Endothelial cell of umbilical vein (primary cell): ENCODE measurements at regions not wholly inside any gene's neighbourhood (a gene's known extent, or its start where the extent isn't known, plus 50 kb on each side); places are given as distances from the start of the nearest gene placed in this dataset.

Experiments used
- BruUV-seq: library from RNA; stranded (reverse); fragments of 400-500 nt; replicated peaks from 2 replicates; lab custom pipeline; 2021; lab: Mats Ljungman, UMichigan
- CTCF ChIA-PET: fragments of 300-600, 350-600 bp; sonication (Branson Sonifier 250); formaldehyde crosslinking; loops from one replicate; lab custom pipeline; 2021; ENCODE audit warnings: antibody characterized with exemption, inconsistent platforms; lab: Charles Lee
- POLR2A ChIA-PET: fragments of 300-600, 350-600 bp; sonication (Branson Sonifier 250); formaldehyde crosslinking; loops from one replicate; lab custom pipeline; 2021; ENCODE audit warnings: antibody characterized with exemption, inconsistent platforms; lab: Charles Lee
- DNase-seq: peaks from one replicate; pipeline ENCODE4 v3.0.0-alpha.2; 2011; ENCODE audit warnings: low read depth, low spot score
- FAIRE-seq: peaks from 2 replicates; lab custom pipeline; 2011; peaks lifted over from hg19 to GRCh38; lab: Jason Lieb, UNC
- H2AFZ ChIP-seq: 2 replicates; pipeline ENCODE4 v1.6.0; 2012; ENCODE audit warnings: low read depth, low read length, control low read depth, inconsistent platforms
- H3K27ac ChIP-seq: 2 replicates; pipeline ENCODE4 v1.5.1; 2011; ENCODE audit warnings: low read depth, mild to moderate bottlenecking, control low read depth, low read length, moderate library complexity; ENCODE audit not compliant: insufficient read depth
- H3K27me3 ChIP-seq, 2 experiments: 2 replicates each; pipeline versions ENCODE4 v1.6.0 to v1.6.1; 2011; ENCODE audit warnings: low read length in 2 of 2, mixed read lengths in 1 of 2; ENCODE audit not compliant: control insufficient read depth in 2 of 2, insufficient read depth in 2 of 2
- H3K36me3 ChIP-seq, 2 experiments: 2 replicates in 1 of 2; 3 replicates in 1 of 2; pipeline ENCODE4 v1.5.1; 2011; ENCODE audit warnings: low read length in 2 of 2, mild to moderate bottlenecking in 1 of 2, moderate library complexity in 1 of 2; ENCODE audit not compliant: control insufficient read depth in 2 of 2, insufficient read depth in 2 of 2; ENCODE audit errors: extremely low read depth in 1 of 2
- H3K4me1 ChIP-seq: 3 replicates; pipeline ENCODE4 v1.5.1; 2011; ENCODE audit warnings: mild to moderate bottlenecking, low read length; ENCODE audit not compliant: control insufficient read depth, insufficient read depth; ENCODE audit errors: extremely low read depth
- H3K4me2 ChIP-seq: 2 replicates; pipeline ENCODE4 v1.6.1; 2011; ENCODE audit warnings: low read length, control low read depth, mixed read lengths; ENCODE audit not compliant: insufficient read depth
- H3K4me3 ChIP-seq, 3 experiments: fragments of 200-600 bp in 1 of 3; sonication (generic), shearing (Covaris generic) in 1 of 3; replicated peaks in 1 of 3; 2 replicates each; pipeline ENCODE4 v1.5.1; 2011 to 2016; ENCODE audit warnings: control low read depth in 3 of 3, low read length in 3 of 3, mild to moderate bottlenecking in 2 of 3, inconsistent platforms in 1 of 3, low read depth in 1 of 3, moderate library complexity in 1 of 3; ENCODE audit not compliant: insufficient read depth in 1 of 3
- H3K79me2 ChIP-seq: 2 replicates; pipeline ENCODE4 v1.6.0; 2012; ENCODE audit warnings: low read length, inconsistent platforms; ENCODE audit not compliant: control insufficient read depth, insufficient read depth
- H3K9ac ChIP-seq: replicated peaks from 2 replicates; pipeline ENCODE3; 2011; ENCODE audit warnings: low read length, control low read depth; ENCODE audit not compliant: insufficient read depth; ENCODE audit errors: extremely low read depth
- H3K9me1 ChIP-seq: replicated peaks from 3 replicates; pipeline ENCODE4 v1.6.0; 2011; ENCODE audit warnings: mild to moderate bottlenecking, low read length; ENCODE audit not compliant: control insufficient read depth, insufficient read depth; ENCODE audit errors: extremely low read depth
- H3K9me3 ChIP-seq: replicated peaks from 2 replicates; pipeline ENCODE4 v1.5.1; 2012; ENCODE audit warnings: low read length, inconsistent platforms; ENCODE audit not compliant: control insufficient read depth, insufficient read depth
- H4K20me1 ChIP-seq: replicated peaks from 2 replicates; pipeline ENCODE3; 2011; ENCODE audit warnings: mild to moderate bottlenecking, low read length; ENCODE audit not compliant: control insufficient read depth, insufficient read depth; ENCODE audit errors: extremely low read depth
- CTCF ChIP-seq, 2 donors: IDR thresholded peaks; 1 replicate in 1 of 2; 2 replicates in 1 of 2; pipeline ENCODE4 v1.5.1; 2011; ENCODE audit warnings: low read length in 2 of 2, mild to moderate bottlenecking in 2 of 2, moderate library complexity in 2 of 2, control low read depth in 1 of 2, inconsistent platforms in 1 of 2, low read depth in 1 of 2; ENCODE audit not compliant: insufficient read depth in 1 of 2; ENCODE audit errors: extremely low read depth in 1 of 2
- EZH2 ChIP-seq: IDR thresholded peaks from 2 replicates; pipeline ENCODE4 v1.6.1; 2012; ENCODE audit warnings: borderline replicate concordance, low read depth, mild to moderate bottlenecking, moderate library complexity, low read length, inconsistent platforms; ENCODE audit not compliant: severe bottlenecking
- FOS ChIP-seq: IDR thresholded peaks from 2 replicates; pipeline ENCODE4 v1.6.1; 2011; ENCODE audit warnings: mild to moderate bottlenecking, low read length, moderate library complexity, borderline replicate concordance; ENCODE audit not compliant: insufficient read depth
- GATA2 ChIP-seq: IDR thresholded peaks from 2 replicates; pipeline ENCODE4 v1.7.0; 2011; ENCODE audit warnings: low read depth, mild to moderate bottlenecking, moderate library complexity, mixed read lengths, low read length; ENCODE audit not compliant: insufficient read length, insufficient read depth
- JUN ChIP-seq: IDR thresholded peaks from 2 replicates; pipeline ENCODE4 v1.6.1; 2011; ENCODE audit warnings: borderline replicate concordance, low read depth; ENCODE audit not compliant: insufficient read length, insufficient read depth
- MAX ChIP-seq: IDR thresholded peaks from 2 replicates; pipeline ENCODE4 v1.6.1; 2011; ENCODE audit not compliant: insufficient read depth, insufficient read length
- MYC ChIP-seq: IDR thresholded peaks from one replicate; pipeline ENCODE4 v1.6.1; 2011; ENCODE audit warnings: mild to moderate bottlenecking, low read depth, low read length
- POLR2A ChIP-seq: IDR thresholded peaks from 2 replicates; pipeline ENCODE4 v1.6.1; 2012; ENCODE audit warnings: low read depth, mild to moderate bottlenecking, control low read depth, low read length
- POLR2AphosphoS5 ChIP-seq: IDR thresholded peaks from 2 replicates; pipeline ENCODE4 v1.6.1; 2012; ENCODE audit warnings: low read depth, mild to moderate bottlenecking, control low read depth, low read length, moderate library complexity; ENCODE audit not compliant: insufficient read depth
- dilution Hi-C: fragments of 300-500 bp; cut with MboI; formaldehyde crosslinking; loops from one replicate; pipeline ENCODE4 v1.15.0; 2019; ENCODE audit warnings: low sequenced_read_pairs; ENCODE audit not compliant: extremely low pct_ligation_motif_present
- intact Hi-C: fragments of 100-400 bp; cut with micrococcal nuclease; formaldehyde crosslinking; loops from one replicate; pipeline ENCODE4 v1.10.0; 2022

GRCh38 chr11:8786933-8787332 lies 104.3 kb downstream of the RPL27A start:
- H2AFZ ChIP-seq, result no peak overlapping the region
- DNase-seq (no peak), FAIRE-seq (no peak)
- no peaks in the 10 kb centered on the region for H3K27me3 ChIP-seq
- intact Hi-C loops, result no loop called here
- no peaks in the 10 kb centered on the region for H3K9me3 ChIP-seq
- ChIA-PET POLR2A (no interaction called here), CTCF (no interaction called here)
- H4K20me1 ChIP-seq, result no peaks in the 10 kb centered on the region
- no peak overlapping the region for H3K9ac ChIP-seq
- H3K4me1 ChIP-seq, result no peaks in the 10 kb centered on the region
- no peak overlapping the region for H3K27ac ChIP-seq
- dilution Hi-C loops, result no loop called here
- TF ChIP-seq GATA2 (no peak), POLR2AphosphoS5 (no peak), FOS (no peak), MYC (no peak), EZH2 (no peak), POLR2A (no peak), CTCF (IDR thresholded peaks at IDR 0.05; ENCODE audit: extremely low read depth in 1 of 2, insufficient read depth in 1 of 2, low read depth in 1 of 2, low read length in 2 of 2) (no peak), JUN (no peak), MAX (no peak)
- no peak overlapping the region for H3K4me3 ChIP-seq
- no TSS peak for BruUV-seq
- H3K4me2 ChIP-seq, result no peak overlapping the region
- H3K36me3 ChIP-seq, result no peaks in the 10 kb centered on the region
- no peaks in the 10 kb centered on the region for H3K9me1 ChIP-seq
- H3K79me2 ChIP-seq, result no peaks in the 10 kb centered on the region
